GM21576 (cell line): ENCODE measurements at regions not wholly inside any gene's neighbourhood (a gene's known extent, or its start where the extent isn't known, plus 50 kb on each side); places are given as distances from the start of the nearest gene placed in this dataset.
"Not testable (repeated sequence)": the region's sequence is repeated elsewhere in the genome, so short reads cannot be mapped to it uniquely, and the experiment has no call there.

Source experiments
- ATAC-seq: cut with Tn5 transposase; IDR thresholded peaks from one replicate; pipeline ENCODE4 v1.9.1; 2021; ENCODE audit warnings: mild to moderate bottlenecking, moderate library complexity; ENCODE audit not compliant: unreplicated experiment

GRCh38 chr6:159415540-159415939 is 246.3 kb downstream of the FNDC1 start:
- ATAC-seq, result no peak

- no peak for ATAC-seq
Observed at GRCh38 chr6:159414711-159415110, 245.5 kb downstream of the FNDC1 start.

DNA sequence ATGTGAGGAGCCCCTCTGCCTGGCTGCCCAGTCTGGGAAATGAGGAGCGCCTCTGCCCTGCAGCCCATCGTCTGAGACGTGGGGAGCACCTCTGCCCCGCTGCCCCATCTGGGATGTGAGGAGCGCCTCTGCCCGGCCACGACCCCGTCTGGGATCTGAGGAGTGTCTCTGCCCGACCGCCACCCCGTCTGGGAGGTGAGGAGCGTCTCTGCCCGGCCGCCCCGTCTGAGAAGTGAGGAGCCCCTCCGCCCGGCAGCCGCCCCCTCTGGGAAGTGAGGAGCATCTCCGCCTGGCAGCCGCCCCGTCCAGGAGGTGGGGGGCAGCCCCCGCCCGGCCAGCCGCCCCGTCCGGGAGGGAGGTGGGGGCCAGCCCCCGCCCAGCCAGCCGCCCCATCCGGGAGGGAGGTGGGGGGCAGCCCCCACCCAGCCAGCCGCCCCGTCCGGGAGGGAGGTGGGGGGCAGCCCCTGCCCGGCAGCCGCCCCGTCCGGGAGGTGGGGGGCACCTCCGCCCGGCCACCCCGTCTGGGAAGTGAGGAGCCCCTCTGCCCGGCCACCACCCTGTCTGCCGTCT is 238.1 kb downstream of the FNDC1 start:
- not testable (repeated sequence) for ATAC-seq

DNA sequence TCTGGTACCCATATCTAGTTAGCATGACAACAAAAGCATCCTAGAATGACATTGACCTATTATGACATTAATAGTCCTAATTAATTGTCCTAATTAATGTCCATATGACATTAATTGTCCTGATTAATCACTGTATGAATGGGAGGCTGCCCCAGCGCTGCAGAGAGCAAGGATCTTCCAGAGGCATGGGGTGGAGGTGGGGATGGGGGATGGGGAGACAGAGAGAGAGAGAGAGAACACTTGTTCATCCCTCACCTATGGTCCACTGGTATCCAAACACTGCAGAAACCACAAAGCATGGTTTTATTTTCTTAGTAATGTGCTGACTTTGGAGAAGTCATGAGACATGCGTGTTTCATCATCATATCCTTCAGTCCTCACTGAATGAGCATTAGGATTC is 235.1 kb downstream of the FNDC1 start:
- ATAC-seq, result no peak

DNA sequence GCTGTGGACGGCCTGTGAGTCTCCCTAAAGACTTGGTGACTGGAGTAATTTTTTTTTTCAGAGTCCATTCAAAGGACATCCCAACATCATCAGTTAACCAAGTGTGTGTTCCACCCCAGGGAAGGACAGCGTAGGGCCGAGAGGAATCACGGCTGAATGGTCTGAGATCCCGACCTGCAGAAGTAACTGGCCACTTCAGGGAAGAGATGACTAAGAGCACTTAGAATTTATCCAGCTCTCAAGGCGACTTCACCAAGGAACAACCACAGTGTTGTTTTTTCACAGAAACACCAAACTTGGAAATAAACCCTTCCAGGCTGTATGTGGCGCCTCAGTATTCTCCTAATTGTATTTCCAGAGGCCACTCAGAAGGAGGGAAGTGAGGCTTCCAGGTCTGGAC is 231.6 kb downstream of the FNDC1 start:
- ATAC-seq, result no peak

DNA sequence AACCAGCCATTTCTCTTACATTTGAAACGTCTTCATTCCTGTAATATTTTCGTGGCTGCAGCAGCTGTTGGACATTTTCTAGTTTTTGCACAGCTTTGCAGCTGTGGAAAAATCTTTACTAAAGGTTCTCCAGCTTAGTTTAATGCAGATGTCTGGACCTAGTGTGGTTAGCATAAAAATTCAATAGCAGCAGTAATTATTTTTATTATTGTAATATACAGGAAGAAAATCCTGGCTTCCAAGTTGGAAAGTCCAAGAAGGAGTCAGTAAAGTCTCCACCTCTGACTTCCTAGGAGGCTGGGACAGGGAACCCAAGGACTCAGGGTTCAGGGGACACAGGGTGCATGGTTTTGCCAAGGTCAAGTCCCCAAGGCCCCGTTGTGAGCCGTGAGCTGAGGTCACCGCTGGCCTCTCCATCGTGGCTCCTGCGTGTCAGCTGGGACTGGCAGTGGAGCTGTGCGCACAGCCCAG is 230.6 kb downstream of the FNDC1 start:
- ATAC-seq, result no peak

DNA sequence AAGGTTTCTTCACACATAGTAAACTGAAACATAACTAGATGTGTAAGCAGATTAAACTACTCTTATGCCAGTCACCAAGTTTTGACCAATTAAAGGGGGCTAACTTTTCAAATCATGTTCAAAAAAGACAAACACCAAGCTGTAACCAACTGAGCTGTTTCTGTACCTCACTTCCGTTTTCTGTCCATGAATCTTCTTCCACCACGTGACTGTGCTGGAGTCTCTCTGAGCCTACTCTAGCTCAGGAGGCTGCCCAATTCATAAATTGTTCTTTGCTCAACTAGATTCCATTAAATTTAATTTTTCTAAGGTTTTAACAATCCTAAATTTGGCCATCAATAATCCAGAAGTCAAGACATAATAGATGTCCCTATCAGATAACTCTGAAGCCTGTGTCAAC is 229.4 kb downstream of the FNDC1 start:
- ATAC-seq, result no peak

DNA sequence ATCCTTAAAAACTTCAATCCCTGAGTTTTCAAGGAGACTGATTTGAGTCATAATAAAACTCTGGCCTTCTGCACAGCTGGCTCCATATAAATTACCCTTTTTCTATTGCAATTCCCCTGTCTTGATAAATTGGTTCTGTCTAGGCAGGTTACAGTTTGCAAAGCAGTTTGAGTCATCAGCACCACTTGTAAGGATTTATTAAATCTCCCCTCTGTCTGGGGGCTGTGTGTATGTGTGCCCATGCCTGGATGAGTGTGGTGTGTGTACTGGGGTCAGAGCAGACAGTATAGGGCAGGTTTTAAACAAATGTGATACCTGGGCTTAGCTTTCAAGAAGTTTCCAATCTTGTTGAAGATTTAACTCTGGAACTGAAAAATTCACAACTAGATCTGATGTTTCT is 228.6 kb downstream of the FNDC1 start:
- ATAC-seq, result no peak

GRCh38 chr6:159395609-159396008 is 226.4 kb downstream of the FNDC1 start:
- ATAC-seq, result no peak

DNA sequence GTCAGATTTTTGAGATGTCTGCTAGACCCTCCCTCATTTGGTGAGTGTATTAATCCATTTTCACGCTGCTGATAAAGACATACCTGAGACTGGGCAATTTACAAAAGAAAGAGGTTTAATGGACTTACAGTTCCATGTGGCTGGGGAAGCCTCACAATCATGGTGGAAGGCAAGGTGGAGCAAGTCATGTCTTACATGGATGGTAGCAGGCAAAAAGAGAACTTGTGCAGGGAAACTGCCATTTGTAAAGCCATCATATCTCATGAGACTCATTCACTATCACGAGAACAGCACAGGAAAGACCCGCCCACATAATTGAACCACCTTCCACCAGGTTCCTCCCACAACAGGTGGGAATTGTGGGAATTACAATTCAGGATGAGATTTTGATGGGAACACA is 223.5 kb downstream of the FNDC1 start:
- ATAC-seq, result not testable (repeated sequence)

GRCh38 chr6:159390381-159390780 is 221.2 kb downstream of the FNDC1 start:
- no peak for ATAC-seq

- ATAC-seq, result no peak
Observed at GRCh38 chr6:159389695-159390094, 220.5 kb downstream of the FNDC1 start.

- no peak for ATAC-seq
Observed at GRCh38 chr6:159380114-159380513, 210.9 kb downstream of the FNDC1 start.

- ATAC-seq, result no peak
Observed at GRCh38 chr6:159378411-159379328, 209.5 kb downstream of the FNDC1 start.

GRCh38 chr6:159376516-159377158 is 207.4 kb downstream of the FNDC1 start:
- ATAC-seq, result no peak

DNA sequence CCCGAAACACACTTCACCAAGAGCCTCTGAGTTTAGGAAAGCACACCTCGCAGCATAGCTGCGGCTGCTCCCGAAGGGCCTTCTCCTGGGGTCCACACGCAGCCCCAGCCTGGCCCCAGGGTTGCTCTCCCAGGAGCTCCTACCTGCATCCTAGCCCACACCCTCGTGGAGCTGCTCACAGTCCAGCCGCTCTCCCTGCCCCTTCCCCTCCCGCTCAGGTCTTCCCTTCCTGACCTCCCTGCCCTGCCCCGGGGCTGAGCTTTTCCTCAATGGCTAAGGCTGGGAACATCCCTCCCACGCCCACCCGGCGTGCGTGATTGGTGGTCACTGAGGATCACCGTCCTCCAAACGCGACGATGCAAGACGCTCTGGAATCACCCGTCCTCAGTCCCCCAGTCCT is 205.8 kb downstream of the FNDC1 start:
- no peak for ATAC-seq

- ATAC-seq, result no peak
Observed at GRCh38 chr6:159373670-159374069, 204.5 kb downstream of the FNDC1 start.

DNA sequence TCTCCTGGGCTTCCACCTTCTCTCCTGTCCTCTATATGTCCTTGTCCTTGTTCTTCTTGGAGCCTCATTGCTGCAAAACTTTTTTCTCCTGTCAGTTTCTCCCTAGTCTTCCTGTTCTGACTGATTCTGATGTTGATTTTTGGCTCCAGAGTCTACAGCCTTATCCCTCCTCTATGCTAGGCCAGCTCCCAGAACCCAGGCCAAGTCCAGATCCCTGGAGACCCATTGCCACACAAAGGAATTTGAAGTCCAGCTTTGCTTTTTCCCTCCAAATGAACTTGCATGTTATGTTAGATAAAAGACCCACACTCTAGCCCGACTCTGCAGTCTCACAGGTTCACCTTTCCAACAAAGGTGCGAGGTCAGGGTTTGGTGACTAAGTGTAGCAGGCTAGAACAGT is 203.1 kb downstream of the FNDC1 start:
- ATAC-seq, result no peak

- ATAC-seq, result no peak
Observed at GRCh38 chr6:159360306-159360705, 191.1 kb downstream of the FNDC1 start.

GRCh38 chr6:159359581-159360297 is 190.5 kb downstream of the FNDC1 start:
- ATAC-seq, result no peak

DNA sequence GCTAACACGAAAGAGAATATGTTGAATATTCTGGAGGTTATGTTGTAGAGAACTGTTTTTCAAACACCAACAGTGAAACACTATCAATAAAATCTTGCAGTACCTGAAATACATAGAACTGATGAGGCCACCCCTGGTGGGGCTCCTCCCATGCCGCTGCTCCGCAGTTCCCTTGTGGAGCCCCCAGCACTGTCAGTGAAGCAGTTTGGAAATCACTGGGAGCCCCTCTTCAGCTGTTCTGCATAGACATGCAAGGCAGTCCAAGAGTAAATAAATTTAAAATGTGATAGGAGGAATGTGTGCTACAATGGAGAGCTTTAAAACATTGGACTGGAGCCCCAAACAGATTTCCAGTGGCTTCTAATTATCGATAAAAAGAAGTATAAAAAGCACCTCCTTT is 189.4 kb downstream of the FNDC1 start:
- ATAC-seq, result no peak
